ENCODE measurements at regions not wholly inside any gene's neighbourhood (a gene's known extent, or its start where the extent isn't known, plus 50 kb on each side); places are given as distances from the start of the nearest gene placed in this dataset.

DNA sequence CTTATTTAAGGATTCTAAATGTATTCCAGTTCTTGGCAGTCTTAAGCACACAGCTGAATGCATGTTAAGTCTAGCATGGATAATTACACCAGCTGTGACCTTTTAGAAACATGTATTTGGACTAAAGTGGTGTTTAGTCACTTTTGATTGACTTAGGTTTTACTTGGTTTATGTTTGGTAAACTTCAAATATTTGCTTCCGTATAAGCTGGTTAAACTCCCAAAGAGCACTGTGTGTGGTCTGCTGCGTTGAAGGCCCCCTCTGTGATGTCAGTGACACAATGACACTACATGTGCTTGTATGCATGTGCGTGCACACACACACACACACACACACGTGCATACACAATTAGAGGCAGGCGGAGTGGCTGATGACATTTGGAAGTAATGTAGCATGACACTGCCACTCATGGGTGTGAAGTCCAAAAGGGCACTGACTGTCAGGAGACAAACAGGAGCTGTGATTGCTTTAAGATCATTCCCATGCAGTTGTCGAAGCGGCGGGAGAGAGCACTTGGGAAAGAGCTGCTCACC is 156.1 kb upstream of the CDH13 start (continued):
- TF ChIP-seq, protein P1, sequence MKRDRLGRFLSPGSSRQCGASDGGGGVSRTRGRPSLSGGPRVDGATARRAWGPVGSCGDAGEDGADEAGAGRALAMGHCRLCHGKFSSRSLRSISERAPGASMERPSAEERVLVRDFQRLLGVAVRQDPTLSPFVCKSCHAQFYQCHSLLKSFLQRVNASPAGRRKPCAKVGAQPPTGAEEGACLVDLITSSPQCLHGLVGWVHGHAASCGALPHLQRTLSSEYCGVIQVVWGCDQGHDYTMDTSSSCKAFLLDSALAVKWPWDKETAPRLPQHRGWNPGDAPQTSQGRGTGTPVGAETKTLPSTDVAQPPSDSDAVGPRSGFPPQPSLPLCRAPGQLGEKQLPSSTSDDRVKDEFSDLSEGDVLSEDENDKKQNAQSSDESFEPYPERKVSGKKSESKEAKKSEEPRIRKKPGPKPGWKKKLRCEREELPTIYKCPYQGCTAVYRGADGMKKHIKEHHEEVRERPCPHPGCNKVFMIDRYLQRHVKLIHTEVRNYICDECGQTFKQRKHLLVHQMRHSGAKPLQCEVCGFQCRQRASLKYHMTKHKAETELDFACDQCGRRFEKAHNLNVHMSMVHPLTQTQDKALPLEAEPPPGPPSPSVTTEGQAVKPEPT (CRISPR knock-in tag; IDR thresholded peaks at IDR 0.05; ENCODE audit: low read depth): no peak
- TF ChIP-seq HMGA1 (CRISPR knock-in tag; conservative IDR thresholded peaks at IDR 0.05): no peak
- no peak for TF ChIP-seq NPAS2 (CRISPR knock-in tag; IDR thresholded peaks at IDR 0.05; ENCODE audit: borderline replicate concordance)
- TF ChIP-seq MNT (IDR thresholded peaks at IDR 0.05): peak; percentile 94
- peak; percentile 89 for TF ChIP-seq BHLHE40 (IDR thresholded peaks at IDR 0.05; ENCODE audit: low read length)
- no peak for TF ChIP-seq ZNF333 (CRISPR knock-in tag; IDR thresholded peaks at IDR 0.05; ENCODE audit: borderline replicate concordance)
- TF ChIP-seq AGO2 (optimal IDR thresholded peaks at IDR 0.05; ENCODE audit: low read depth, low read length): no peak
- no peak for TF ChIP-seq PPARG (CRISPR knock-in tag; conservative IDR thresholded peaks at IDR 0.05)
- peak; percentile 34; the same call in 1 of the 2 replicates for TF ChIP-seq TBX3 (IDR thresholded peaks at IDR 0.05; ENCODE audit: borderline replicate concordance)
- peak; percentile 80 for TF ChIP-seq HNF4A (CRISPR knock-in tag; IDR thresholded peaks at IDR 0.05)
- TF ChIP-seq JDP2 (CRISPR knock-in tag; IDR thresholded peaks at IDR 0.05; ENCODE audit: borderline replicate concordance): no peak
- no peak for TF ChIP-seq ZNF652 (CRISPR knock-in tag; IDR thresholded peaks at IDR 0.05; ENCODE audit: borderline replicate concordance, low read depth)
- TF ChIP-seq RNF2 (conservative IDR thresholded peaks at IDR 0.05; ENCODE audit: low read depth): peak; percentile 44; the same call in 1 of the 2 replicates
- no peak for TF ChIP-seq KIAA2018 (CRISPR knock-in tag; IDR thresholded peaks at IDR 0.05; ENCODE audit: borderline replicate concordance)
- no peak for TF ChIP-seq KDM2A (CRISPR knock-in tag; IDR thresholded peaks at IDR 0.05; ENCODE audit: borderline replicate concordance, low read depth)
- TF ChIP-seq MBD4 (IDR thresholded peaks at IDR 0.05; ENCODE audit: borderline replicate concordance, low read length): no peak
- 0 out of 2 replicates have a peak, but pooled peaks have one; percentile 20 for TF ChIP-seq ZNF350 (CRISPR knock-in tag; IDR thresholded peaks at IDR 0.05; ENCODE audit: borderline replicate concordance, low read depth)
- peak; percentile 28; the same call in 1 of the 2 replicates for TF ChIP-seq PHF21A (CRISPR knock-in tag; IDR thresholded peaks at IDR 0.05)
- TF ChIP-seq MAFF (IDR thresholded peaks at IDR 0.05; ENCODE audit: low read depth, low read length): no peak
- no peak for TF ChIP-seq ZFAT (CRISPR knock-in tag; conservative IDR thresholded peaks at IDR 0.05)
- TF ChIP-seq ZNF709 (CRISPR knock-in tag; IDR thresholded peaks at IDR 0.05): no peak
